Calu3 (cell line): ENCODE measurements at regions not wholly inside any gene's neighbourhood (a gene's known extent, or its start where the extent isn't known, plus 50 kb on each side); places are given as distances from the start of the nearest gene placed in this dataset.

Source experiments
- BruUV-seq: library from RNA; stranded (reverse); fragments of 400-500 nt; replicated peaks from 2 replicates; lab custom pipeline; 2021; lab: Mats Ljungman, UMichigan
- CTCF ChIA-PET: fragments of 300-600 bp; sonication (Branson Sonifier 250); formaldehyde crosslinking; loops from one replicate; lab custom pipeline; 2022; ENCODE audit warnings: antibody characterized with exemption; lab: Charles Lee
- DNase-seq: peaks from one replicate; pipeline ENCODE4 v3.0.0; 2022
- H3K27ac Mint-ChIP-seq: one replicate; pipeline ENCODE4 v1.8.0; 2022; ENCODE audit warnings: mixed read lengths; ENCODE audit not compliant: unreplicated experiment
- H3K27me3 Mint-ChIP-seq: one replicate; pipeline ENCODE4 v1.8.0; 2022; ENCODE audit warnings: mixed read lengths; ENCODE audit not compliant: unreplicated experiment
- H3K36me3 Mint-ChIP-seq: one replicate; pipeline ENCODE4 v1.8.0; 2022; ENCODE audit warnings: mild to moderate bottlenecking, moderate library complexity, mixed read lengths; ENCODE audit not compliant: insufficient read depth, unreplicated experiment
- H3K4me1 Mint-ChIP-seq: one replicate; pipeline ENCODE4 v1.8.0; 2022; ENCODE audit warnings: mild to moderate bottlenecking, low read depth, mixed read lengths; ENCODE audit not compliant: unreplicated experiment
- H3K4me3 Mint-ChIP-seq: one replicate; pipeline ENCODE4 v1.8.0; 2022; ENCODE audit warnings: mild to moderate bottlenecking, low read depth, moderate library complexity, mixed read lengths; ENCODE audit not compliant: unreplicated experiment
- H3K9me3 Mint-ChIP-seq: one replicate; pipeline ENCODE4 v1.8.0; 2022; ENCODE audit warnings: low read depth, mixed read lengths; ENCODE audit not compliant: unreplicated experiment
- CTCF ChIP-seq: fragments of 200-600 bp; IDR thresholded peaks from one replicate; pipeline ENCODE4 v1.8.0; 2022; ENCODE audit warnings: antibody characterized with exemption; ENCODE audit not compliant: unreplicated experiment
- intact Hi-C: fragments of 100-400 bp; cut with micrococcal nuclease; formaldehyde crosslinking; loops from one replicate; pipeline ENCODE4 v1.10.0; 2022; ENCODE audit not compliant: unreplicated experiment

GRCh38 chr4:22987870-22988269, 295.1 kb downstream of the GBA3 start:
- intact Hi-C loops: no loop called here
- TF ChIP-seq CTCF: no peak
- Mint-ChIP-seq H3K9me3 (no peaks in the 10 kb centered on the region), H3K4me3 (no peak overlapping the region), H3K27me3 (no peaks in the 10 kb centered on the region), H3K27ac (no peak overlapping the region), H3K4me1 (peaks cover 25% of the 10 kb centered on the region), H3K36me3 (no peaks in the 10 kb centered on the region)
- DNase-seq: no peak
- CTCF ChIA-PET: interaction anchor here (0.6 to 3.8 kb wide), 2 partner anchors 18 to 456 kb away, joined by 3 to 10 read pairs; no protein-coding TSS in a partner anchor
- no TSS peak for BruUV-seq

- no peaks in the 10 kb centered on the region for H3K27me3 Mint-ChIP-seq
- CTCF ChIA-PET: interaction anchor here (3.8 kb wide), 1 partner anchor 17 kb away, joined by 10 read pairs; no protein-coding TSS in a partner anchor
- DNase-seq: no peak
- no peak for TF ChIP-seq CTCF
- H3K4me3 Mint-ChIP-seq: no peak overlapping the region
- peaks cover 25% of the 10 kb centered on the region for H3K4me1 Mint-ChIP-seq
- H3K36me3 Mint-ChIP-seq: no peaks in the 10 kb centered on the region
- no peaks in the 10 kb centered on the region for H3K9me3 Mint-ChIP-seq
- intact Hi-C loops: no loop called here
- no TSS peak for BruUV-seq
- no peak overlapping the region for H3K27ac Mint-ChIP-seq
Observed at GRCh38 chr4:22986881-22987280, 294.1 kb downstream of the GBA3 start.

- Mint-ChIP-seq H3K27me3 (no peaks in the 10 kb centered on the region), H3K4me1 (peaks cover 25% of the 10 kb centered on the region), H3K9me3 (no peaks in the 10 kb centered on the region), H3K36me3 (no peaks in the 10 kb centered on the region), H3K27ac (no peak overlapping the region), H3K4me3 (no peak overlapping the region)
- CTCF ChIA-PET: interaction anchor here (3.8 kb wide), 1 partner anchor 17 kb away, joined by 10 read pairs; no protein-coding TSS in a partner anchor
- TF ChIP-seq CTCF: no peak
- no TSS peak for BruUV-seq
- no peak for DNase-seq
- intact Hi-C loops: no loop called here
Observed at GRCh38 chr4:22986262-22986661, 293.5 kb downstream of the GBA3 start.

GRCh38 chr4:22984390-22984789, 291.7 kb downstream of the GBA3 start:
- no TSS peak for BruUV-seq
- H3K4me1 Mint-ChIP-seq: peaks cover 25% of the 10 kb centered on the region
- DNase-seq: no peak
- H3K27ac Mint-ChIP-seq: no peak overlapping the region
- H3K4me3 Mint-ChIP-seq: no peak overlapping the region
- TF ChIP-seq CTCF: no peak
- no peaks in the 10 kb centered on the region for H3K36me3 Mint-ChIP-seq
- H3K9me3 Mint-ChIP-seq: no peaks in the 10 kb centered on the region
- intact Hi-C loops: no loop called here
- CTCF ChIA-PET: no interaction called here
- H3K27me3 Mint-ChIP-seq: no peaks in the 10 kb centered on the region
